Mesendoderm (in vitro differentiated cells): ENCODE measurements at regions not wholly inside any gene's neighbourhood (a gene's known extent, or its start where the extent isn't known, plus 50 kb on each side); places are given as distances from the start of the nearest gene placed in this dataset.

Experiments used
- DNase-seq: peaks from one replicate; pipeline ENCODE4 v3.0.0; 2013
- H2AK5ac ChIP-seq: 2 replicates; pipeline ENCODE4 v1.6.1; 2013; ENCODE audit warnings: low read length, inconsistent platforms
- H2BK120ac ChIP-seq: 2 replicates; pipeline ENCODE4 v1.6.1; 2013; ENCODE audit warnings: low read depth, mild to moderate bottlenecking, low read length, moderate library complexity, mixed read lengths
- H2BK15ac ChIP-seq: replicated peaks from 2 replicates; pipeline ENCODE4 v1.6.1; 2013; ENCODE audit warnings: low read depth, mild to moderate bottlenecking, moderate library complexity
- H2BK5ac ChIP-seq: 2 replicates; pipeline ENCODE4 v1.6.1; 2013; ENCODE audit warnings: low read length, inconsistent platforms
- H3K18ac ChIP-seq: 2 replicates; pipeline ENCODE4 v1.6.1; 2013; ENCODE audit warnings: mild to moderate bottlenecking, low read length, mixed read lengths
- H3K23ac ChIP-seq: one replicate; pipeline ENCODE4 v1.6.1; 2013; ENCODE audit warnings: low read length
- H3K27ac ChIP-seq: 2 replicates; pipeline ENCODE4 v1.5.1; 2013; ENCODE audit warnings: low read depth, mild to moderate bottlenecking, inconsistent platforms, low read length, moderate library complexity
- H3K27me3 ChIP-seq: 2 replicates; pipeline ENCODE4 v1.6.1; 2013; ENCODE audit warnings: low read length, control low read depth, mild to moderate bottlenecking, inconsistent platforms; ENCODE audit not compliant: insufficient read depth, poor library complexity
- H3K36me3 ChIP-seq: 2 replicates; pipeline ENCODE4 v1.6.1; 2013; ENCODE audit warnings: low read length, inconsistent platforms; ENCODE audit not compliant: control insufficient read depth, insufficient read depth
- H3K4ac ChIP-seq: one replicate; pipeline ENCODE4 v1.6.1; 2013; ENCODE audit warnings: low read depth, mild to moderate bottlenecking, low read length, moderate library complexity
- H3K4me1 ChIP-seq: 2 replicates; pipeline ENCODE4 v1.6.1; 2013; ENCODE audit warnings: low read depth, low read length, inconsistent platforms; ENCODE audit not compliant: control insufficient read depth
- H3K4me2 ChIP-seq: 2 replicates; pipeline ENCODE4 v1.6.1; 2013; ENCODE audit warnings: low read length
- H3K4me3 ChIP-seq: 2 replicates; pipeline ENCODE4 v1.5.1; 2013; ENCODE audit warnings: mild to moderate bottlenecking, low read length
- H3K56ac ChIP-seq: one replicate; pipeline ENCODE4 v1.6.1; 2013; ENCODE audit warnings: low read length
- H3K79me1 ChIP-seq: 2 replicates; pipeline ENCODE4 v1.6.1; 2013; ENCODE audit warnings: low read length, inconsistent platforms
- H3K79me2 ChIP-seq: 2 replicates; pipeline ENCODE4 v1.6.1; 2013; ENCODE audit warnings: mild to moderate bottlenecking, low read length; ENCODE audit not compliant: control insufficient read depth, insufficient read depth
- H3K9ac ChIP-seq: 2 replicates; pipeline ENCODE4 v1.6.1; 2013; ENCODE audit warnings: low read length, inconsistent platforms
- H4K5ac ChIP-seq: one replicate; pipeline ENCODE4 v1.6.1; 2013; ENCODE audit warnings: low read length
- H4K8ac ChIP-seq: one replicate; pipeline ENCODE4 v1.6.1; 2013; ENCODE audit warnings: low read depth, mild to moderate bottlenecking, control low read depth, low read length, moderate library complexity
- WGBS: extraction: QIAGEN DNeasy Blood & Tissue Kit; methylation state at CpG from one replicate; pipeline ENCODE4 v1.1.7; 2013; ENCODE audit warnings: low lambda C conversion rate, missing lambda C conversion rate; ENCODE audit not compliant: insufficient coverage; ENCODE audit errors: extremely low coverage; 5-methylcytosine and 5-hydroxymethylcytosine counted together

DNA sequence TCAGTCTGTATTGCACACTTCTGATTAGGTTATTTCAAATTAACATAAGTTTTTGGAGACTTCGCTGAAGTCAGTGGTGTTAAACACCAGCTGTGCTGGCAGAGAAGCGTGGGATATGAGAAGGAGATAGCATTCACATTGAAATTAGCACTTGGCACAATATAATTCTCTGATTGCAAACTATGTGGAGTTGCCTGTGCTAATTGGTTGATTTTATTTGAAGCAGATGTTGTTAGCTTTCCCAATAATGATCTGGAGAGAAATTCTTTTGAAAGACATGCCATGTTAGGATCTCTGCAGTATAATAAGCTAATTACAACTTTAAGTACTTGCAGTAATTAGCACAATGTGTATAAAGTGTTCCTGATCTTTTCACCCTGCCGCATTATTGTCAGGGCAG lies 367.4 kb upstream of the ARX start:
- no peak overlapping the region for H2AK5ac ChIP-seq
- DNase-seq, result no peak
- H3K79me1 ChIP-seq, result no peaks in the 10 kb centered on the region
- H3K27me3 ChIP-seq, result no peaks in the 10 kb centered on the region
- H4K8ac ChIP-seq, result no peak overlapping the region
- H4K5ac ChIP-seq, result no peak overlapping the region
- no peak overlapping the region for H3K4me2 ChIP-seq
- no peak overlapping the region for H2BK5ac ChIP-seq
- no peak overlapping the region for H2BK15ac ChIP-seq
- H3K4me3 ChIP-seq, result no peak overlapping the region
- no peaks in the 10 kb centered on the region for H3K79me2 ChIP-seq
- no CpG with 5 or more reads among the region's 3 CpGs for WGBS
- H3K23ac ChIP-seq, result no peak overlapping the region
- H3K18ac ChIP-seq, result no peak overlapping the region
- no peak overlapping the region for H3K56ac ChIP-seq
- H3K27ac ChIP-seq, result no peak overlapping the region
- no peak overlapping the region for H3K4ac ChIP-seq
- no peak overlapping the region for H3K9ac ChIP-seq
- H2BK120ac ChIP-seq, result no peak overlapping the region
- no peaks in the 10 kb centered on the region for H3K4me1 ChIP-seq
- H3K36me3 ChIP-seq, result no peaks in the 10 kb centered on the region

DNA sequence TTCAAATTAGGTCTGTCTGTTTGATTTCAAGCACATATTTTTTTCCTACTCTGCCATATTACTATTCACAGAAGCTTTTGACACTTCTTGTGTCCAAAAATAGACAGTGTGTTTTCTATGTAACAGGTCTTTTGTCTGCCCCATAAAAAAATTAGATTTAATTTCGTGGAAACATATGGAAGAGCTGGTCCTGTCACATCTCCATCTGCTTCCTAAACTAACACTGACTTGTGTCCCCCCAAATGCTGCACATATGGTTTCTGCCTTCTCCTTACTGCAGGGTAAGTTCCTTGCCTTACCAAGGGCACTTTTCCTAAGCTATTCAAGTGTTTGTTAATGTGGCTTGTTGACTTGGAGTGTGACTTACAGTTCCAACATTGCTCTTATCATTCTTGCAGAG lies 340.7 kb upstream of the ARX start:
- no peak overlapping the region for H4K8ac ChIP-seq
- WGBS, result no CpG with 5 or more reads among the region's 1 CpG
- no peak overlapping the region for H2AK5ac ChIP-seq
- H2BK120ac ChIP-seq, result no peak overlapping the region
- no peaks in the 10 kb centered on the region for H3K79me1 ChIP-seq
- H3K4me3 ChIP-seq, result no peak overlapping the region
- no peak overlapping the region for H3K18ac ChIP-seq
- H4K5ac ChIP-seq, result no peak overlapping the region
- no peaks in the 10 kb centered on the region for H3K4me1 ChIP-seq
- H3K9ac ChIP-seq, result no peak overlapping the region
- H2BK15ac ChIP-seq, result no peak overlapping the region
- H2BK5ac ChIP-seq, result no peak overlapping the region
- H3K23ac ChIP-seq, result no peak overlapping the region
- H3K4ac ChIP-seq, result no peak overlapping the region
- no peak overlapping the region for H3K4me2 ChIP-seq
- DNase-seq, result no peak
- H3K27me3 ChIP-seq, result no peaks in the 10 kb centered on the region
- no peak overlapping the region for H3K56ac ChIP-seq
- no peaks in the 10 kb centered on the region for H3K36me3 ChIP-seq
- H3K79me2 ChIP-seq, result no peaks in the 10 kb centered on the region
- no peak overlapping the region for H3K27ac ChIP-seq

DNA sequence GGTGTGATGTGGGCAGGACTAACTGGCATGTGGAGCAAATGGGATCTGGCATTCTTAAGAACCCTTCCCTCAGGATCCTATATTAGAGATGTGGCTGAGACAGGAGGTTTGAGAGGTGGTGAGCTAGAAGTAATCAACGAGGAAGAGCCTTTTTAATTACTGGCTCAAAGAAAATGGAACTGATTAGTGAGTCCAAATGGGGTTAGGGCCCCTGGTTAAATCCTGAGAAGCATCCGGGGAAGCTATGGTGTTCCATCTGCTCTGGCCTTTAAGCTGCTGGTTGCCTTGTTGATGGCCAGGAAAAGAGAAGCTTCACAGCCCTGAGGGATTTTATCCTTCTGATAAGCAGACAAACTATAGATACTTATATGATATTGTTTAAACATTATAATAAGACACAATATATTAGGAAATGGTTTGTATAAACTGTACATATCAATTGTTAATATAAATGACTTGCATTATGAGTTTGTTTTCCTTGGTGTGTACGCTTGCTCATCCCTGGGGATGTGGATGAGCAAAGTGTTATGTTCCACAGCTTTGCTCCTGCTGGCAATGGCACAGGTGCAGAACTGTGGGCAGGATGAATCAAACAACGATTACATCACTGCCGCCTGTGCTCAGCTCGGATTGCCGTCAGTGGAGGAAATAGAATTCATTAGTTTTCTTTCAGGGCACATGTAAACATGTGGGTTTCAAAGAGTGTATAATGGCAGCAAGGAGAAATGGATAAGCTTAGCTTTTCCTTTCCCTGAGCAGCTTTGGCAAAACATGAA lies 328.6 kb upstream of the ARX start:
- no CpG with 5 or more reads among the region's 7 CpGs for WGBS
- Histone ChIP-seq H2AK5ac (no peak overlapping the region), H3K79me1 (no peaks in the 10 kb centered on the region), H3K9ac (no peak overlapping the region), H3K4me3 (no peak overlapping the region), H3K4me2 (no peak overlapping the region), H2BK120ac (no peak overlapping the region), H3K4me1 (no peaks in the 10 kb centered on the region), H3K79me2 (no peaks in the 10 kb centered on the region), H3K36me3 (no peaks in the 10 kb centered on the region), H3K56ac (no peak overlapping the region), H4K5ac (no peak overlapping the region), H3K4ac (no peak overlapping the region), H3K18ac (no peak overlapping the region), H4K8ac (no peak overlapping the region), H3K23ac (no peak overlapping the region), H3K27ac (no peak overlapping the region), H2BK15ac (no peak overlapping the region), H3K27me3 (no peaks in the 10 kb centered on the region), H2BK5ac (no peak overlapping the region)
- DNase-seq, result no peak

DNA sequence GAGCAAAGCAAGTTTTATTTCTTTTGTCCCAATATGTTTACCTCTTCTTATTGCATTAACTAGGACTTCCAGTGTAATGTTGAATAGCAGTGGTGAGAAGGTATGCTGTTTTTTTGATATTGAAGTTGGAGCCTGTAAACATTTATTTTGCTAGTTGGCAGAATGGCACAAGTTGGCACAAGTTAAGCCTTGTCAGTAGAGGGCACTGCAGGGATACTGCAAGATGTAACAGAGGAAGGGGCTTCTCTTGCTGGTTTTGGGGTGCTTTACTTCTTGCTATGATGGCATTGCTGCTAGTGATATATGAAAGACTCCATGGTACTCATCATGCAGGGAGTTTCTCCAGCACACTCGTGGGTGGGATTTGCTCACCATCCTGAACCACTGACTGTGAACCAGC lies 327.3 kb upstream of the ARX start:
- no peak overlapping the region for H3K27ac ChIP-seq
- H3K56ac ChIP-seq, result no peak overlapping the region
- H3K18ac ChIP-seq, result no peak overlapping the region
- no peak overlapping the region for H2BK5ac ChIP-seq
- no peak overlapping the region for H3K23ac ChIP-seq
- H4K5ac ChIP-seq, result no peak overlapping the region
- H3K4me2 ChIP-seq, result no peak overlapping the region
- H3K79me2 ChIP-seq, result no peaks in the 10 kb centered on the region
- H3K4me3 ChIP-seq, result no peak overlapping the region
- no peak overlapping the region for H2BK15ac ChIP-seq
- no peaks in the 10 kb centered on the region for H3K27me3 ChIP-seq
- H3K36me3 ChIP-seq, result no peaks in the 10 kb centered on the region
- H3K79me1 ChIP-seq, result no peaks in the 10 kb centered on the region
- H2AK5ac ChIP-seq, result no peak overlapping the region
- H2BK120ac ChIP-seq, result no peak overlapping the region
- H3K4ac ChIP-seq, result no peak overlapping the region
- H3K9ac ChIP-seq, result no peak overlapping the region
- DNase-seq, result peak; percentile 0
- no peaks in the 10 kb centered on the region for H3K4me1 ChIP-seq
- no CpG with 5 or more reads among the region's 1 CpG for WGBS
- H4K8ac ChIP-seq, result no peak overlapping the region

DNA sequence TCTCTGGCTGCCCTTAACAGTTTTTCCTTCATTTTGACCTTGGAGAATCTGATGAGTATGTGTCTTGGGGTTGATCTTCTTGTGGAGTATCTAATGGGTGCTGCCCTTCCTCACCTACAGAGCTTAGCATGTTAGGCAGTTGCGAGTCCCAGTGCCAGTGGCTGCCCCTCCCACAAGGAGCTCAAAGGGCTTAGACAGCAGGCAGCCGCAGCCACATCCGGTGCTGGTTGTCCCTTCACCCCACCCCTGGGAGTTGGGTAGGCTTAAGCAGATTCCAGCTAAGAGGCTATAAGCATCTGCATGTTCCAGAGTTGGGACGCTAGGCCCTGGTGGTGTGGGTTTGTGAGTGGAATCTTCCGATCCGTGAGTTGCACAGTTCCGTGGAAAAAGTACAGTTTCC lies 322.1 kb upstream of the ARX start:
- H3K18ac ChIP-seq, result no peak overlapping the region
- no peaks in the 10 kb centered on the region for H3K79me1 ChIP-seq
- no peak overlapping the region for H3K4ac ChIP-seq
- H2BK15ac ChIP-seq, result no peak overlapping the region
- no peak overlapping the region for H4K8ac ChIP-seq
- no CpG with 5 or more reads among the region's 7 CpGs for WGBS
- no peaks in the 10 kb centered on the region for H3K27me3 ChIP-seq
- no peak overlapping the region for H3K9ac ChIP-seq
- DNase-seq, result no peak
- H3K36me3 ChIP-seq, result no peaks in the 10 kb centered on the region
- no peak overlapping the region for H3K56ac ChIP-seq
- no peaks in the 10 kb centered on the region for H3K4me1 ChIP-seq
- no peak overlapping the region for H3K27ac ChIP-seq
- no peak overlapping the region for H2BK5ac ChIP-seq
- H2AK5ac ChIP-seq, result no peak overlapping the region
- no peak overlapping the region for H2BK120ac ChIP-seq
- no peak overlapping the region for H3K4me3 ChIP-seq
- no peak overlapping the region for H4K5ac ChIP-seq
- no peaks in the 10 kb centered on the region for H3K79me2 ChIP-seq
- no peak overlapping the region for H3K23ac ChIP-seq
- no peak overlapping the region for H3K4me2 ChIP-seq

DNA sequence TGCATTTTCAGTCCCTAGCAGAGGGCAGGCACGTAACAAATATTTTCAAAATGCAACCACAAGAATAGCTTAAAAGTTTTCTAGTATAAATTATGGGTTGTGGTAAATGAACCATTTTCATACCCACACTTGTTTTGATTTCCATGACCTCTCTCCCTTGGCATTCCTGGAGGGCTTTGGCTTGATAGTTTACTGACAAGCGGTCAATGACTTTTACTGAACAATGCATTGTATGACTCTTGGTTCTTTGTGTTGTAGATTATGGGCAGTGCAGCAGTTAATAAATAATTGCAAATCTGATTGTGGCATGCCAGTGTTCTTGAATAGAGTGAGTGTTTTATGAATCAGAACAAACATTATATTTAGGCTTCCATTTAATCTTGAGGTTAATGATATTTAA lies 285.2 kb upstream of the ARX start:
- Histone ChIP-seq H3K79me1 (no peaks in the 10 kb centered on the region), H3K9ac (no peak overlapping the region), H4K5ac (no peak overlapping the region), H2BK120ac (no peak overlapping the region), H3K79me2 (no peaks in the 10 kb centered on the region), H3K36me3 (no peaks in the 10 kb centered on the region), H2BK15ac (no peak overlapping the region), H3K4me2 (no peak overlapping the region), H3K4me3 (no peak overlapping the region), H2AK5ac (no peak overlapping the region), H3K4ac (no peak overlapping the region), H3K27ac (no peak overlapping the region), H3K23ac (no peak overlapping the region), H4K8ac (no peak overlapping the region), H3K56ac (no peak overlapping the region), H3K4me1 (no peaks in the 10 kb centered on the region), H2BK5ac (no peak overlapping the region), H3K18ac (no peak overlapping the region), H3K27me3 (no peaks in the 10 kb centered on the region)
- DNase-seq, result no peak
- WGBS, result no CpG with 5 or more reads among the region's 2 CpGs
